Testis (tissue), 2 donors: ENCODE measurements at regions not wholly inside any gene's neighbourhood (a gene's known extent, or its start where the extent isn't known, plus 50 kb on each side); places are given as distances from the start of the nearest gene placed in this dataset.
A peak's percentile ranks its signal among the peaks of the same experiment; 100 is the strongest.

ENCODE experiments used
- DNase-seq: peaks from one replicate; pipeline ENCODE4 v3.0.0-alpha.2; 2019
- H3K27ac ChIP-seq, 2 donors: fragments of 200-600 bp; sonication (generic); one replicate each; pipeline ENCODE4 v1.5.1; 2019
- H3K27me3 ChIP-seq: fragments of 200-600 bp; sonication (generic); one replicate; pipeline ENCODE4 v1.5.1; 2019
- H3K36me3 ChIP-seq: fragments of 200-600 bp; sonication (generic); one replicate; pipeline ENCODE4 v1.5.1; 2017; ENCODE audit warnings: low read depth; ENCODE audit errors: missing control alignments
- H3K4me1 ChIP-seq: fragments of 200-600 bp; sonication (generic); one replicate; pipeline ENCODE4 v1.5.1; 2019
- H3K4me3 ChIP-seq, 2 donors: fragments of 200-600 bp; sonication (generic); one replicate each; pipeline ENCODE4 v1.5.1; 2017 to 2019
- H3K9me3 ChIP-seq: fragments of 200-600 bp; sonication (generic); one replicate; pipeline ENCODE4 v1.5.1; 2017
- POLR2A ChIP-seq: fragments of 450-650 bp; IDR thresholded peaks from one replicate; pipeline ENCODE4 v1.6.1; 2017; ENCODE audit warnings: antibody characterized with exemption, mild to moderate bottlenecking, moderate library complexity
- WGBS, 2 donors: methylation state at CpG; one replicate each; pipeline ENCODE4 v1.1.5; 2018; 5-methylcytosine and 5-hydroxymethylcytosine counted together
- intact Hi-C: fragments of 100-400 bp; cut with DNase I; formaldehyde crosslinking; loops from one replicate; pipeline ENCODE4 v1.15.1; 2023; ENCODE audit warnings: low total_unique reads
- TF ChIP-seq, protein P1 (sequence below), 3 experiments: fragments of 450-650 bp in 2 of 3; fragments of 200-600 bp in 1 of 3; sonication (generic) in 1 of 3; IDR thresholded peaks; one replicate each; pipeline ENCODE4 v1.5.1; 2016 to 2019; ENCODE audit warnings: antibody characterized with exemption in 3 of 3, mild to moderate bottlenecking in 2 of 3, moderate library complexity in 1 of 3

DNA sequence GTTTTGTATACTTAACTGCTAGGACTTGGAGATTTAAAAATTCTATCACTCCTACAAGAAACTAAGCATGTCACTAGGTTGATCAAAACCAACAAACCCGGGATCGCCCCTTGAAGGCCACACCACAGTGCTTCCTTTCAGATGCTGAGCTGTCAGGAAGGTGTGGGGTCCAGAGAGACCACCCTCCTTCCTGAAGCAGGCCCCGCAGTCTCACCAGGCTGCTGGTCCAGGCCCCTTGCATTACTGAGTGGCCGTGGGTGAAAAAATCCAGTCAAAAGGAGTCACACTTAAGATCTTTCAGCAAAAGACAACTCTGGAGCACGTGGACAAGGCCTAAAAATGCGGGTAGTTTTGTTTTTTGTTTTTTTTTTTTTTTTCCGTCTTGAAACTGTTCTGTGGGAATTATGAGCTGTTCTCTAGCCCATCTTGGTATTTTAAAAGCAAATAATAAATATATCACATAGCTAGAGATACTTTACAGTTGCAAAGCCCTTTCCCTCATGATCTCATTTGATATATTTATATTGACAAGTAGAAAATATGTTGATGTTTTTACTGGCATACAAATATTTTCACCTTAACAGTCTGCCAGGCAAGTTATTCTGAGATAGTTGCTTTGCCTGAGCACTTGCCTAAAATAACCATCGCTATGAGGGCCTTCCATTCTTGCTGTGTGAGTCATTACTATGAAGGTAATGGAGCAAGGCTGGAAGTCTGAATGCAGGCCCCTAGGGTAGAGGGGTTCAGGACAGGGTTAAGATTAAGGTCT is 73.1 kb upstream of the EDEM3 start:
- Histone ChIP-seq H3K27me3 (no peaks in the 10 kb centered on the region), H3K4me3 (no peak overlapping the region), H3K36me3 (no peaks in the 10 kb centered on the region), H3K27ac (peak overlapping the region in 1 of 2 donors; percentile 71), H3K4me1 (no peaks in the 10 kb centered on the region), H3K9me3 (no peaks in the 10 kb centered on the region)
- DNase-seq, result no peak
- no peak for TF ChIP-seq POLR2A
- TF ChIP-seq, protein P1, sequence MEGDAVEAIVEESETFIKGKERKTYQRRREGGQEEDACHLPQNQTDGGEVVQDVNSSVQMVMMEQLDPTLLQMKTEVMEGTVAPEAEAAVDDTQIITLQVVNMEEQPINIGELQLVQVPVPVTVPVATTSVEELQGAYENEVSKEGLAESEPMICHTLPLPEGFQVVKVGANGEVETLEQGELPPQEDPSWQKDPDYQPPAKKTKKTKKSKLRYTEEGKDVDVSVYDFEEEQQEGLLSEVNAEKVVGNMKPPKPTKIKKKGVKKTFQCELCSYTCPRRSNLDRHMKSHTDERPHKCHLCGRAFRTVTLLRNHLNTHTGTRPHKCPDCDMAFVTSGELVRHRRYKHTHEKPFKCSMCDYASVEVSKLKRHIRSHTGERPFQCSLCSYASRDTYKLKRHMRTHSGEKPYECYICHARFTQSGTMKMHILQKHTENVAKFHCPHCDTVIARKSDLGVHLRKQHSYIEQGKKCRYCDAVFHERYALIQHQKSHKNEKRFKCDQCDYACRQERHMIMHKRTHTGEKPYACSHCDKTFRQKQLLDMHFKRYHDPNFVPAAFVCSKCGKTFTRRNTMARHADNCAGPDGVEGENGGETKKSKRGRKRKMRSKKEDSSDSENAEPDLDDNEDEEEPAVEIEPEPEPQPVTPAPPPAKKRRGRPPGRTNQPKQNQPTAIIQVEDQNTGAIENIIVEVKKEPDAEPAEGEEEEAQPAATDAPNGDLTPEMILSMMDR (IDR thresholded peaks at IDR 0.05), result no peak
- intact Hi-C loops, result no loop called here
- 58 to 77% methylated on average over 8 of the region's 8 CpGs for WGBS, 2 donors

DNA sequence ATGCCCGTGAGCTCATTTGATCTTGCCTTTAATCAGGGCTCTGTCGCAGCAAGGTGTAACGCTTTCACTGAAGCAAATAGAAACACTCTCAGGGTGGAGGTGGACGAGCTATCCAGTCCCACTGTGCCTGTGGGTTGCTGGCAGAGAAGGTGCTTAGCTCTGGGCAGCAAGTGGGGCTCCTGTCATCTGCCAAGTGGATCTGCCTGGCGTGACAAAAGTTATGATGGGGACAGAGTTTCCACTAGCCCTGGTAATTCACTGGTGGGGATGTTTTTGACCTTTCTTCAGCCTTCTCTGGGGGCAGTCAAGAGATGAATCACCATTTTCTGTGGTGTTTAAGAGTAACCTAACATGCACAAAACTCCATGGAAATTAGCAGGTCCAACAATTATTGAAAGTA is 71.3 kb upstream of the EDEM3 start:
- no peaks in the 10 kb centered on the region for H3K4me1 ChIP-seq
- TF ChIP-seq, protein P1 (IDR thresholded peaks at IDR 0.05), result no peak
- no peak for TF ChIP-seq POLR2A
- DNase-seq, result no peak
- intact Hi-C loops, result no loop called here
- WGBS, 2 donors, result 78 to 92% methylated on average over 5 of the region's 5 CpGs
- no peaks in the 10 kb centered on the region for H3K9me3 ChIP-seq
- no peak overlapping the region for H3K4me3 ChIP-seq
- H3K27ac ChIP-seq, result no peak overlapping the region
- no peaks in the 10 kb centered on the region for H3K36me3 ChIP-seq
- no peaks in the 10 kb centered on the region for H3K27me3 ChIP-seq

DNA sequence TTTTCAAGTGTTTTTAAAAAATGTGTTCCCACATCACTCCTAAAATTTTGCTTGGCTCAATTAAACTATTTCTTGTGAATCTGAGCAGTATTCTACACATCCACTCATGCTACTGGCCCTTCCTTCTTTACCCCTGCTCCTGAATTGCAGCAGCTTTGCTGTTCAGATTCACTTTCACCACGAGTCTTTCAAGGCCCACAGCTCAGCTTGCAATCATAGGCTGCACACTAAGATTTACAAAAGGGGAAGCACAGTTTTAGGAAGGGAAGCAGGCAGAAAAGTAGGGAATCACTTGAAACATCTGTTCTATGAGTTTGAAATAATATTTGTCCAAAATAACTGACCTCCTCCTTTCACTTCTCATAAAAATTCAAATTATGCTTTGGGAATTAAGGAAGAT is 70.9 kb upstream of the EDEM3 start:
- H3K9me3 ChIP-seq, result no peaks in the 10 kb centered on the region
- TF ChIP-seq, protein P1 (IDR thresholded peaks at IDR 0.05), result no peak
- TF ChIP-seq POLR2A, result no peak
- no peak for DNase-seq
- no peak overlapping the region for H3K4me3 ChIP-seq
- 50 to 71% methylated on average over 1 of the region's 1 CpG for WGBS, 2 donors
- H3K27me3 ChIP-seq, result no peaks in the 10 kb centered on the region
- H3K4me1 ChIP-seq, result no peaks in the 10 kb centered on the region
- H3K27ac ChIP-seq, result no peak overlapping the region
- intact Hi-C loops, result no loop called here
- H3K36me3 ChIP-seq, result no peaks in the 10 kb centered on the region

DNA sequence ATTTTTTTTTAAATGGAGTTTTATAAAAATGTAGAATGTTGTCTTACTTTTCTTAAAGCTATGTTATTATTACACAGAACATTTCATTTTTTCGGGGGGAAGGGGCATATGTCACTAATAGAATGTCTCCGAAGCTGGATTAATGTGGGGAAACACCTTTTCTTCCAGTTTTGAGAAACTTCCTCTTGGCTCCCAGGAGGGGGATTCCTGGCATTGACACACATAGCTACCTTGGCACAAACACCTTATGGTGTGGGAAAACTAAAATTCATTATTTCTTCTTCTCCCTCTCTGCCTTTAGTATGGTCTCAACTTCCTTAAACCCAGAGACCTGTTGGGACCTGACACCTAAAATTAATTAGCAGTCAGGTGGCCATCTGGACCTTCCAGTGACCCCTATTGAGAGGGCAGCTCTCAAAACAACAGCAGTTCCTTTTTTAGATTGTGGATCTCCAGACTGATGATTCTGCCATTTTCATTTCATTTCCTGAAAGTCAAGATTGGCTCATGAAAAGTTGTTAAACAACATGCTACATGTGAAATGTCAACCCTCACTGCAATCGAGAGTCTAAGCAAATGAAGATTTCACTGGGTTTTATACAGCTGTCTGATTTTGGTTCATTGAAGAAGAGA is 70.1 kb upstream of the EDEM3 start:
- Histone ChIP-seq H3K27ac (no peak overlapping the region), H3K4me3 (no peak overlapping the region), H3K4me1 (no peaks in the 10 kb centered on the region), H3K36me3 (no peaks in the 10 kb centered on the region), H3K27me3 (no peaks in the 10 kb centered on the region), H3K9me3 (no peaks in the 10 kb centered on the region)
- intact Hi-C loops, result no loop called here
- no peak for DNase-seq
- TF ChIP-seq, protein P1 (IDR thresholded peaks at IDR 0.05), result no peak
- no peak for TF ChIP-seq POLR2A
- WGBS, 2 donors, result 49 to 74% methylated on average over 3 of the region's 3 CpGs

DNA sequence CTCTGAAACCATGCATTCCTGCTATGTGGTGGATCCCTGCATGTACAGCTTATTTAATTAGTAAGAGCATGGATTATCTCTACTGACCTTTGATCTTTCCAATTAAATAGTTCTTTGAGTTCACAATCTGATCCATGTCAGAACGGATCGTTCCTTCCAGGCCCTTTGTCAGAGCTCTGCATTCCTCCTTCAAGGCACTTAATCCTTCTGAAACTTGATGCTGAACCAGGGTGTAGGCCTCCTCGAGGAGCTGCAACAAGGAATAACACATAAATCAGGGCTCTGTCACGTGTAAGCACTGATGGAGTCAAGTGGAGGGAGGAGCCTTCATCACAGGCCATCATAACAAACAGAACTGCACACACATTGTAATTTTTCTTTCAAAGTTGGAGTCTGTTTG is 68.4 kb upstream of the EDEM3 start:
- DNase-seq, result no peak
- H3K27ac ChIP-seq, result no peak overlapping the region
- no peaks in the 10 kb centered on the region for H3K9me3 ChIP-seq
- H3K4me3 ChIP-seq, result no peak overlapping the region
- no peaks in the 10 kb centered on the region for H3K36me3 ChIP-seq
- no peaks in the 10 kb centered on the region for H3K27me3 ChIP-seq
- 49 to 64% methylated on average over 4 of the region's 4 CpGs for WGBS, 2 donors
- intact Hi-C loops, result no loop called here
- TF ChIP-seq, protein P1 (IDR thresholded peaks at IDR 0.05), result no peak
- TF ChIP-seq POLR2A, result no peak
- no peaks in the 10 kb centered on the region for H3K4me1 ChIP-seq
